Colonic mucosa (tissue), 4 donors: ENCODE measurements at regions not wholly inside any gene's neighbourhood (a gene's known extent, or its start where the extent isn't known, plus 50 kb on each side); places are given as distances from the start of the nearest gene placed in this dataset.

Experiments
- DNase-seq: peaks from one replicate; pipeline ENCODE4 v3.0.0-alpha.2; 2020
- H3K27ac ChIP-seq: fragments of 200-600 bp; one replicate; pipeline ENCODE4 v1.8.0; 2021
- H3K27me3 ChIP-seq: fragments of 200-600 bp; one replicate; pipeline ENCODE4 v1.8.0; 2021
- H3K36me3 ChIP-seq: fragments of 200-600 bp; one replicate; pipeline ENCODE4 v1.8.0; 2021
- H3K4me1 ChIP-seq: fragments of 200-600 bp; one replicate; pipeline ENCODE4 v1.8.0; 2021; ENCODE audit warnings: mild to moderate bottlenecking
- H3K4me3 ChIP-seq: fragments of 200-600 bp; one replicate; pipeline ENCODE4 v1.8.0; 2021
- H3K9ac ChIP-seq, 2 donors: one replicate each; pipeline ENCODE4 v1.7.0; 2013; ENCODE audit warnings: control low read depth in 2 of 2, low read depth in 2 of 2, low read length in 2 of 2
- H3K9me3 ChIP-seq: fragments of 200-600 bp; one replicate; pipeline ENCODE4 v1.8.0; 2021
- CTCF ChIP-seq: fragments of 200-600 bp; IDR thresholded peaks from one replicate; pipeline ENCODE4 v1.8.0; 2022; ENCODE audit warnings: antibody characterized with exemption, mild to moderate bottlenecking
- intact Hi-C: fragments of 100-400 bp; cut with DNase I; formaldehyde crosslinking; loops from one replicate; pipeline ENCODE4 v1.14.1; 2022
- donor health status: healthy.
- donor health status: DM: no; HTN: no; CAD: no.
- donor health status: DM: no; HTN: no; CAD: no.

- no peak for DNase-seq
- intact Hi-C loops: no loop called here
Measured at GRCh38 chr1:192926736-192927135, 117.9 kb downstream of the RGS2 start.

GRCh38 chr1:192927496-192927895, 118.7 kb downstream of the RGS2 start:
- Histone ChIP-seq H3K36me3 (no peaks in the 10 kb centered on the region), H3K4me3 (no peak overlapping the region), H3K9ac (no peak overlapping the region), H3K4me1 (no peaks in the 10 kb centered on the region), H3K27me3 (no peaks in the 10 kb centered on the region), H3K27ac (no peak overlapping the region), H3K9me3 (no peaks in the 10 kb centered on the region)
- TF ChIP-seq CTCF: no peak
- DNase-seq: no peak
- intact Hi-C loops: no loop called here

More at GRCh38 chr1:192926736-192927135, 117.9 kb downstream of the RGS2 start:
- no peak overlapping the region for H3K4me3 ChIP-seq
- no peak overlapping the region for H3K27ac ChIP-seq
- no peaks in the 10 kb centered on the region for H3K9me3 ChIP-seq
- no peak for TF ChIP-seq CTCF
- H3K27me3 ChIP-seq: no peaks in the 10 kb centered on the region
- no peak overlapping the region for H3K9ac ChIP-seq
- no peaks in the 10 kb centered on the region for H3K4me1 ChIP-seq
- no peaks in the 10 kb centered on the region for H3K36me3 ChIP-seq

- TF ChIP-seq CTCF: no peak
- H3K9me3 ChIP-seq: no peaks in the 10 kb centered on the region
- H3K27me3 ChIP-seq: no peaks in the 10 kb centered on the region
- no peak overlapping the region for H3K9ac ChIP-seq
- no peak for DNase-seq
- intact Hi-C loops: no loop called here
- H3K36me3 ChIP-seq: no peaks in the 10 kb centered on the region
- no peak overlapping the region for H3K4me3 ChIP-seq
- no peaks in the 10 kb centered on the region for H3K4me1 ChIP-seq
- no peak overlapping the region for H3K27ac ChIP-seq
Measured at GRCh38 chr1:192929597-192929996, 120.8 kb downstream of the RGS2 start.

GRCh38 chr1:192933744-192934143, 124.9 kb downstream of the RGS2 start:
- intact Hi-C loops: no loop called here
- Histone ChIP-seq H3K36me3 (no peaks in the 10 kb centered on the region), H3K4me3 (no peak overlapping the region), H3K27me3 (no peaks in the 10 kb centered on the region), H3K9me3 (no peaks in the 10 kb centered on the region), H3K4me1 (no peaks in the 10 kb centered on the region), H3K9ac (no peak overlapping the region), H3K27ac (no peak overlapping the region)
- TF ChIP-seq CTCF: no peak
- no peak for DNase-seq

GRCh38 chr1:192936313-192937018, 122.7 kb downstream of the UCHL5 start:
- Histone ChIP-seq H3K9me3 (no peaks in the 10 kb centered on the region), H3K36me3 (no peaks in the 10 kb centered on the region), H3K4me1 (no peaks in the 10 kb centered on the region), H3K27ac (no peak overlapping the region), H3K9ac (no peak overlapping the region), H3K27me3 (no peaks in the 10 kb centered on the region), H3K4me3 (no peak overlapping the region)
- TF ChIP-seq CTCF: no peak
- intact Hi-C loops: no loop called here
- DNase-seq: no peak
